Activated CD4-positive, alpha-beta T cell treated with anti-CD3 and anti-CD28 coated beads, Interleukin-2, amount 10 ng/mL, durations not matched to agents 7 days and 5 days (primary cell): ENCODE measurements at regions not wholly inside any gene's neighbourhood (a gene's known extent, or its start where the extent isn't known, plus 50 kb on each side); places are given as distances from the start of the nearest gene placed in this dataset.

Source experiments
- CTCF ChIA-PET: fragments of 350-600 bp; sonication (Branson Sonifier 250); formaldehyde crosslinking; loops from one replicate; lab custom pipeline; 2021; ENCODE audit warnings: antibody characterized with exemption; lab: Charles Lee
- POLR2A ChIA-PET: fragments of 350-600 bp; sonication (Branson Sonifier 250); formaldehyde crosslinking; loops from one replicate; lab custom pipeline; 2021; ENCODE audit warnings: antibody characterized with exemption; lab: Charles Lee
- DNase-seq: peaks from one replicate; pipeline ENCODE4 v3.0.0-alpha.2; 2020
- H3K27ac Mint-ChIP-seq: one replicate; pipeline ENCODE4 v1.8.0; 2021; ENCODE audit warnings: mild to moderate bottlenecking, moderate library complexity, mixed read lengths
- H3K27me3 Mint-ChIP-seq: one replicate; pipeline ENCODE4 v1.8.0; 2021; ENCODE audit warnings: mixed read lengths
- H3K36me3 Mint-ChIP-seq: one replicate; pipeline ENCODE4 v1.8.0; 2021; ENCODE audit warnings: low read depth, mixed read lengths
- H3K4me1 Mint-ChIP-seq: one replicate; pipeline ENCODE4 v1.8.0; 2021; ENCODE audit warnings: mixed read lengths
- H3K4me3 Mint-ChIP-seq: one replicate; pipeline ENCODE4 v1.8.0; 2021; ENCODE audit warnings: mild to moderate bottlenecking, moderate library complexity, mixed read lengths
- H3K9me3 Mint-ChIP-seq: one replicate; pipeline ENCODE4 v1.8.0; 2021; ENCODE audit warnings: mixed read lengths

- Mint-ChIP-seq H3K36me3 (no peaks in the 10 kb centered on the region), H3K27ac (no peak overlapping the region), H3K4me1 (no peaks in the 10 kb centered on the region), H3K9me3 (no peaks in the 10 kb centered on the region), H3K4me3 (no peak overlapping the region), H3K27me3 (no peaks in the 10 kb centered on the region)
- ChIA-PET CTCF (no interaction called here), POLR2A (no interaction called here)
- DNase-seq: no peak
These were observed 463.9 kb downstream of the MTRR start for GRCh38 chr5:8332666-8333445.

GRCh38 chr5:8333485-8333884, 464.5 kb downstream of the MTRR start:
- Mint-ChIP-seq H3K9me3 (no peaks in the 10 kb centered on the region), H3K4me3 (no peak overlapping the region)

GRCh38 chr5:8333977-8334376, 465.0 kb downstream of the MTRR start:
- no peaks in the 10 kb centered on the region for H3K4me1 Mint-ChIP-seq
- POLR2A ChIA-PET: no interaction called here
- no peak overlapping the region for H3K4me3 Mint-ChIP-seq
- DNase-seq: no peak
- CTCF ChIA-PET: no interaction called here
- no peaks in the 10 kb centered on the region for H3K36me3 Mint-ChIP-seq
- H3K27me3 Mint-ChIP-seq: no peaks in the 10 kb centered on the region
- no peak overlapping the region for H3K27ac Mint-ChIP-seq
- no peaks in the 10 kb centered on the region for H3K9me3 Mint-ChIP-seq

More at GRCh38 chr5:8333485-8333884, 464.5 kb downstream of the MTRR start:
- Mint-ChIP-seq H3K27ac (no peak overlapping the region), H3K4me1 (no peaks in the 10 kb centered on the region), H3K27me3 (no peaks in the 10 kb centered on the region), H3K36me3 (no peaks in the 10 kb centered on the region)
- ChIA-PET POLR2A (no interaction called here), CTCF (no interaction called here)
- DNase-seq: no peak

- no peak for DNase-seq
- Mint-ChIP-seq H3K27ac (no peak overlapping the region), H3K4me3 (no peak overlapping the region), H3K36me3 (no peaks in the 10 kb centered on the region), H3K27me3 (no peaks in the 10 kb centered on the region), H3K9me3 (peaks cover 7% of the 10 kb centered on the region), H3K4me1 (no peaks in the 10 kb centered on the region)
- POLR2A ChIA-PET: no interaction called here
- CTCF ChIA-PET: no interaction called here
These were observed 471.3 kb downstream of the MTRR start for GRCh38 chr5:8340261-8340660.

- Mint-ChIP-seq H3K4me1 (no peaks in the 10 kb centered on the region), H3K27me3 (no peaks in the 10 kb centered on the region), H3K4me3 (no peak overlapping the region), H3K9me3 (peaks cover 7% of the 10 kb centered on the region), H3K27ac (no peak overlapping the region), H3K36me3 (no peaks in the 10 kb centered on the region)
- POLR2A ChIA-PET: no interaction called here
- CTCF ChIA-PET: no interaction called here
- DNase-seq: no peak
These were observed 471.9 kb downstream of the MTRR start for GRCh38 chr5:8340739-8341344.

- no peaks in the 10 kb centered on the region for H3K27me3 Mint-ChIP-seq
- no peaks in the 10 kb centered on the region for H3K36me3 Mint-ChIP-seq
- CTCF ChIA-PET: no interaction called here
- POLR2A ChIA-PET: no interaction called here
- H3K27ac Mint-ChIP-seq: no peak overlapping the region
- DNase-seq: no peak
- H3K9me3 Mint-ChIP-seq: peaks cover 7% of the 10 kb centered on the region
- H3K4me1 Mint-ChIP-seq: no peaks in the 10 kb centered on the region
- no peak overlapping the region for H3K4me3 Mint-ChIP-seq
These were observed 472.5 kb downstream of the MTRR start for GRCh38 chr5:8341406-8341805.

GRCh38 chr5:8347984-8348383, 479.0 kb downstream of the MTRR start:
- H3K4me3 Mint-ChIP-seq: no peak overlapping the region
- H3K4me1 Mint-ChIP-seq: no peaks in the 10 kb centered on the region
- DNase-seq: no peak
- H3K27ac Mint-ChIP-seq: no peak overlapping the region
- H3K9me3 Mint-ChIP-seq: peaks cover 9% of the 10 kb centered on the region
- H3K36me3 Mint-ChIP-seq: no peaks in the 10 kb centered on the region
- ChIA-PET CTCF (no interaction called here), POLR2A (no interaction called here)
- no peaks in the 10 kb centered on the region for H3K27me3 Mint-ChIP-seq

GRCh38 chr5:8349855-8350254, 480.9 kb downstream of the MTRR start:
- Mint-ChIP-seq H3K27me3 (no peaks in the 10 kb centered on the region), H3K36me3 (no peaks in the 10 kb centered on the region), H3K27ac (no peak overlapping the region), H3K4me3 (no peak overlapping the region), H3K9me3 (peaks cover 7% of the 10 kb centered on the region), H3K4me1 (no peaks in the 10 kb centered on the region)
- CTCF ChIA-PET: no interaction called here
- DNase-seq: no peak
- POLR2A ChIA-PET: no interaction called here

GRCh38 chr5:8350644-8351339, 481.8 kb downstream of the MTRR start:
- Mint-ChIP-seq H3K27me3 (no peaks in the 10 kb centered on the region), H3K36me3 (no peaks in the 10 kb centered on the region), H3K4me1 (no peaks in the 10 kb centered on the region), H3K4me3 (no peak overlapping the region), H3K27ac (no peak overlapping the region), H3K9me3 (peaks cover 4% of the 10 kb centered on the region)
- no peak for DNase-seq
- ChIA-PET CTCF (no interaction called here), POLR2A (no interaction called here)

GRCh38 chr5:8355981-8356380, 487.0 kb downstream of the MTRR start:
- Mint-ChIP-seq H3K27ac (no peak overlapping the region), H3K9me3 (no peaks in the 10 kb centered on the region), H3K27me3 (no peaks in the 10 kb centered on the region), H3K4me1 (no peaks in the 10 kb centered on the region), H3K36me3 (no peaks in the 10 kb centered on the region), H3K4me3 (no peak overlapping the region)
- CTCF ChIA-PET: no interaction called here
- DNase-seq: no peak
- POLR2A ChIA-PET: no interaction called here

GRCh38 chr5:8360012-8360411, 491.1 kb downstream of the MTRR start:
- H3K27me3 Mint-ChIP-seq: no peaks in the 10 kb centered on the region
- CTCF ChIA-PET: no interaction called here
- DNase-seq: no peak
- no peaks in the 10 kb centered on the region for H3K4me1 Mint-ChIP-seq
- H3K27ac Mint-ChIP-seq: no peak overlapping the region
- POLR2A ChIA-PET: no interaction called here
- H3K4me3 Mint-ChIP-seq: no peak overlapping the region
- H3K9me3 Mint-ChIP-seq: no peaks in the 10 kb centered on the region
- no peaks in the 10 kb centered on the region for H3K36me3 Mint-ChIP-seq

- H3K27me3 Mint-ChIP-seq: no peaks in the 10 kb centered on the region
- H3K4me1 Mint-ChIP-seq: no peaks in the 10 kb centered on the region
- DNase-seq: no peak
- POLR2A ChIA-PET: no interaction called here
- no peaks in the 10 kb centered on the region for H3K9me3 Mint-ChIP-seq
- no peak overlapping the region for H3K4me3 Mint-ChIP-seq
- CTCF ChIA-PET: no interaction called here
- no peak overlapping the region for H3K27ac Mint-ChIP-seq
- H3K36me3 Mint-ChIP-seq: no peaks in the 10 kb centered on the region
These were observed 493.5 kb downstream of the MTRR start for GRCh38 chr5:8362495-8362894.

- no peaks in the 10 kb centered on the region for H3K36me3 Mint-ChIP-seq
- DNase-seq: no peak
- no peaks in the 10 kb centered on the region for H3K27me3 Mint-ChIP-seq
- H3K4me3 Mint-ChIP-seq: no peak overlapping the region
- H3K27ac Mint-ChIP-seq: no peak overlapping the region
- H3K4me1 Mint-ChIP-seq: no peaks in the 10 kb centered on the region
- CTCF ChIA-PET: no interaction called here
- no peaks in the 10 kb centered on the region for H3K9me3 Mint-ChIP-seq
- POLR2A ChIA-PET: no interaction called here
These were observed 494.2 kb downstream of the MTRR start for GRCh38 chr5:8363138-8363537.
